ENCODE measurements at regions not wholly inside any gene's neighbourhood (a gene's known extent, or its start where the extent isn't known, plus 50 kb on each side); places are given as distances from the start of the nearest gene placed in this dataset.
A peak's percentile ranks its signal among the peaks of the same experiment; 100 is the strongest.

DNA sequence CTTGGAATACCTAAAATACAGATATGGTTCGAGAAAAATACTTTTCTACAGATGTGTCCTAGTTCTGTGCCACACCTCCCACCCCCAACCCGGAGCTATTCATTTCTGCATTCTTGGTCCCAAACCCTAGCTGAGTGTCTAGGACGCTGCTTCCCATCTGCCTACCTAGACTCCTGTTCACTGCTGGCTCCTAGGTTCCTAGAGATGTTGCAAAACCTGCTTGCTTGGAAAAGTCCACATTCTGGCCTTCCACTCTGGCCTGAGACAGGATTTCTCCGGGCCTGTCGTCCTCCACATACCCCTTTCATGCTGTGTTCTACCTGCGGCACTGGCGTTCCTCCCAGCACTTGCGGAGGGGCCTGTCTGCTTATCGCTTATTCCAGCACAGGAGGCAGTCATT, 165.8 kb upstream of the CTTNBP2NL start (continued):
- TF ChIP-seq, protein P1, sequence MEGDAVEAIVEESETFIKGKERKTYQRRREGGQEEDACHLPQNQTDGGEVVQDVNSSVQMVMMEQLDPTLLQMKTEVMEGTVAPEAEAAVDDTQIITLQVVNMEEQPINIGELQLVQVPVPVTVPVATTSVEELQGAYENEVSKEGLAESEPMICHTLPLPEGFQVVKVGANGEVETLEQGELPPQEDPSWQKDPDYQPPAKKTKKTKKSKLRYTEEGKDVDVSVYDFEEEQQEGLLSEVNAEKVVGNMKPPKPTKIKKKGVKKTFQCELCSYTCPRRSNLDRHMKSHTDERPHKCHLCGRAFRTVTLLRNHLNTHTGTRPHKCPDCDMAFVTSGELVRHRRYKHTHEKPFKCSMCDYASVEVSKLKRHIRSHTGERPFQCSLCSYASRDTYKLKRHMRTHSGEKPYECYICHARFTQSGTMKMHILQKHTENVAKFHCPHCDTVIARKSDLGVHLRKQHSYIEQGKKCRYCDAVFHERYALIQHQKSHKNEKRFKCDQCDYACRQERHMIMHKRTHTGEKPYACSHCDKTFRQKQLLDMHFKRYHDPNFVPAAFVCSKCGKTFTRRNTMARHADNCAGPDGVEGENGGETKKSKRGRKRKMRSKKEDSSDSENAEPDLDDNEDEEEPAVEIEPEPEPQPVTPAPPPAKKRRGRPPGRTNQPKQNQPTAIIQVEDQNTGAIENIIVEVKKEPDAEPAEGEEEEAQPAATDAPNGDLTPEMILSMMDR (conservative IDR thresholded peaks at IDR 0.05; ENCODE audit: low read depth in 2 of 2) = no peak
- TF ChIP-seq, protein P2, sequence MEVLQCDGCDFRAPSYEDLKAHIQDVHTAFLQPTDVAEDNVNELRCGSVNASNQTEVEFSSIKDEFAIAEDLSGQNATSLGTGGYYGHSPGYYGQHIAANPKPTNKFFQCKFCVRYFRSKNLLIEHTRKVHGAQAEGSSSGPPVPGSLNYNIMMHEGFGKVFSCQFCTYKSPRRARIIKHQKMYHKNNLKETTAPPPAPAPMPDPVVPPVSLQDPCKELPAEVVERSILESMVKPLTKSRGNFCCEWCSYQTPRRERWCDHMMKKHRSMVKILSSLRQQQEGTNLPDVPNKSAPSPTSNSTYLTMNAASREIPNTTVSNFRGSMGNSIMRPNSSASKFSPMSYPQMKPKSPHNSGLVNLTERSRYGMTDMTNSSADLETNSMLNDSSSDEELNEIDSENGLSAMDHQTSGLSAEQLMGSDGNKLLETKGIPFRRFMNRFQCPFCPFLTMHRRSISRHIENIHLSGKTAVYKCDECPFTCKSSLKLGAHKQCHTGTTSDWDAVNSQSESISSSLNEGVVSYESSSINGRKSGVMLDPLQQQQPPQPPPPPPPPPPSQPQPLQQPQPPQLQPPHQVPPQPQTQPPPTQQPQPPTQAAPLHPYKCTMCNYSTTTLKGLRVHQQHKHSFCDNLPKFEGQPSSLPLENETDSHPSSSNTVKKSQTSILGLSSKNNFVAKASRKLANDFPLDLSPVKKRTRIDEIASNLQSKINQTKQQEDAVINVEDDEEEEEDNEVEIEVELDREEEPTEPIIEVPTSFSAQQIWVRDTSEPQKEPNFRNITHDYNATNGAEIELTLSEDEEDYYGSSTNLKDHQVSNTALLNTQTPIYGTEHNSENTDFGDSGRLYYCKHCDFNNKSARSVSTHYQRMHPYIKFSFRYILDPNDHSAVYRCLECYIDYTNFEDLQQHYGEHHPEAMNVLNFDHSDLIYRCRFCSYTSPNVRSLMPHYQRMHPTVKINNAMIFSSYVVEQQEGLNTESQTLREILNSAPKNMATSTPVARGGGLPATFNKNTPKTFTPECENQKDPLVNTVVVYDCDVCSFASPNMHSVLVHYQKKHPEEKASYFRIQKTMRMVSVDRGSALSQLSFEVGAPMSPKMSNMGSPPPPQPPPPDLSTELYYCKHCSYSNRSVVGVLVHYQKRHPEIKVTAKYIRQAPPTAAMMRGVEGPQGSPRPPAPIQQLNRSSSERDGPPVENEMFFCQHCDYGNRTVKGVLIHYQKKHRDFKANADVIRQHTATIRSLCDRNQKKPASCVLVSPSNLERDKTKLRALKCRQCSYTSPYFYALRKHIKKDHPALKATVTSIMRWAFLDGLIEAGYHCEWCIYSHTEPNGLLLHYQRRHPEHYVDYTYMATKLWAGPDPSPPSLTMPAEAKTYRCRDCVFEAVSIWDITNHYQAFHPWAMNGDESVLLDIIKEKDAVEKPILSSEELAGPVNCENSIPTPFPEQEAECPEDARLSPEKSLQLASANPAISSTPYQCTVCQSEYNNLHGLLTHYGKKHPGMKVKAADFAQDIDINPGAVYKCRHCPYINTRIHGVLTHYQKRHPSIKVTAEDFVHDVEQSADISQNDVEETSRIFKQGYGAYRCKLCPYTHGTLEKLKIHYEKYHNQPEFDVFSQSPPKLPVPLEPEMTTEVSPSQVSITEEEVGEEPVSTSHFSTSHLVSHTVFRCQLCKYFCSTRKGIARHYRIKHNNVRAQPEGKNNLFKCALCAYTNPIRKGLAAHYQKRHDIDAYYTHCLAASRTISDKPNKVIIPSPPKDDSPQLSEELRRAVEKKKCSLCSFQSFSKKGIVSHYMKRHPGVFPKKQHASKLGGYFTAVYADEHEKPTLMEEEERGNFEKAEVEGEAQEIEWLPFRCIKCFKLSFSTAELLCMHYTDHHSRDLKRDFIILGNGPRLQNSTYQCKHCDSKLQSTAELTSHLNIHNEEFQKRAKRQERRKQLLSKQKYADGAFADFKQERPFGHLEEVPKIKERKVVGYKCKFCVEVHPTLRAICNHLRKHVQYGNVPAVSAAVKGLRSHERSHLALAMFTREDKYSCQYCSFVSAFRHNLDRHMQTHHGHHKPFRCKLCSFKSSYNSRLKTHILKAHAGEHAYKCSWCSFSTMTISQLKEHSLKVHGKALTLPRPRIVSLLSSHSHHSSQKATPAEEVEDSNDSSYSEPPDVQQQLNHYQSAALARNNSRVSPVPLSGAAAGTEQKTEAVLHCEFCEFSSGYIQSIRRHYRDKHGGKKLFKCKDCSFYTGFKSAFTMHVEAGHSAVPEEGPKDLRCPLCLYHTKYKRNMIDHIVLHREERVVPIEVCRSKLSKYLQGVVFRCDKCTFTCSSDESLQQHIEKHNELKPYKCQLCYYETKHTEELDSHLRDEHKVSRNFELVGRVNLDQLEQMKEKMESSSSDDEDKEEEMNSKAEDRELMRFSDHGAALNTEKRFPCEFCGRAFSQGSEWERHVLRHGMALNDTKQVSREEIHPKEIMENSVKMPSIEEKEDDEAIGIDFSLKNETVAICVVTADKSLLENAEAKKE (CRISPR knock-in tag; IDR thresholded peaks at IDR 0.05) = no peak
- TF ChIP-seq CREB1 (CRISPR knock-in tag; IDR thresholded peaks at IDR 0.05; ENCODE audit: low read depth) (no peak), EZH2phosphoT487 (IDR thresholded peaks at IDR 0.05; ENCODE audit: unreplicated experiment) (no peak)

DNA sequence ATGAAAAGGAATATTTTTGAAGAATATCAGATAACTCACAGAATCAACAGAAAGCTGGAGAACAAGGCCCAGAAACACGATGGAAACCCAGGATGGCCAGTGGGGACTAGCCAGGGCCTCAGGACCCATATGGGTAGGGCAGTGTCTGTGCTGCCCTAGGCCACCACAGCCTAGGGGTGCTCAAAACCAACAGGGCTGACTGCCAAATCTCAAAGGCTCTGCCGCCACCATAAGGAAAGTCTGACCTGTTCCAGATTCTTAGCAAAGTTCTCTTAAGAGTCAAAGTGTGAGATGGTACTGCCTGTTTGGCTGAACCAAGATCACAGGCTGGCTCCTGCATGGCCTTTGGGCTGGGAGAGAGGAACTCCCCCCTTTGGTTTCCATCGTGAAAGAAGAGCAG, 164.7 kb upstream of the CTTNBP2NL start:
- no peak for DNase-seq (ENCODE audit: low spot score)
- Histone ChIP-seq H3K4me2 (no peak overlapping the region), H2AFZ (0 out of 2 replicates have a peak overlapping the region, but pooled peaks have one; percentile 64), H3K4me3 (no peak overlapping the region), H3K27me3 (ENCODE audit: insufficient read depth) (no peaks in the 10 kb centered on the region), H3K79me2 (replicated peaks; ENCODE audit: insufficient read depth) (no peaks in the 10 kb centered on the region), H3F3A (replicated peaks; ENCODE audit: low read depth) (no peaks in the 10 kb centered on the region), H3K27ac (ENCODE audit: low read depth) (no peak overlapping the region), H3K36me3 (ENCODE audit: insufficient read depth) (no peaks in the 10 kb centered on the region), H3K9me2 (ENCODE audit: insufficient read depth) (peaks cover 5% of the 10 kb centered on the region; the same call in 1 of the 2 replicates), H4K20me1 (replicated peaks; ENCODE audit: insufficient read depth) (no peaks in the 10 kb centered on the region), H3K4me1 (ENCODE audit: insufficient read depth) (peaks cover 19% of the 10 kb centered on the region)
- peak; percentile 62 for ATAC-seq
- peaks cover 14% of the 10 kb centered on the region; the same call in 2 of the 3 replicates for H3K9me3 Mint-ChIP-seq
- TF ChIP-seq, protein P1 (conservative IDR thresholded peaks at IDR 0.05; ENCODE audit: low read depth in 2 of 2) = peak in 1 of 2 experiments; percentile 42; a peak in 2 of 4 replicates
- no peak for TF ChIP-seq ZNF114 (CRISPR knock-in tag; IDR thresholded peaks at IDR 0.05)
- no peaks in the 10 kb centered on the region for H3K27me3 Mint-ChIP-seq (ENCODE audit: insufficient read depth, low read depth, poor library complexity)
- no peak overlapping the region for H3K4me3 Mint-ChIP-seq
- H3K27ac Mint-ChIP-seq = no peak overlapping the region
- peaks cover 6% of the 10 kb centered on the region; the same call in 2 of the 3 replicates for H3K36me3 Mint-ChIP-seq (ENCODE audit: low read depth)
- peaks cover 15% of the 10 kb centered on the region for H3K4me1 Mint-ChIP-seq
